Ammon's horn (tissue), 1 donor: ENCODE measurements at regions not wholly inside any gene's neighbourhood (a gene's known extent, or its start where the extent isn't known, plus 50 kb on each side); places are given as distances from the start of the nearest gene placed in this dataset.

Experiments used
- DNase-seq: peaks from one replicate; pipeline ENCODE4 v3.0.0-alpha.2; 2016; ENCODE audit warnings: low spot score

DNA sequence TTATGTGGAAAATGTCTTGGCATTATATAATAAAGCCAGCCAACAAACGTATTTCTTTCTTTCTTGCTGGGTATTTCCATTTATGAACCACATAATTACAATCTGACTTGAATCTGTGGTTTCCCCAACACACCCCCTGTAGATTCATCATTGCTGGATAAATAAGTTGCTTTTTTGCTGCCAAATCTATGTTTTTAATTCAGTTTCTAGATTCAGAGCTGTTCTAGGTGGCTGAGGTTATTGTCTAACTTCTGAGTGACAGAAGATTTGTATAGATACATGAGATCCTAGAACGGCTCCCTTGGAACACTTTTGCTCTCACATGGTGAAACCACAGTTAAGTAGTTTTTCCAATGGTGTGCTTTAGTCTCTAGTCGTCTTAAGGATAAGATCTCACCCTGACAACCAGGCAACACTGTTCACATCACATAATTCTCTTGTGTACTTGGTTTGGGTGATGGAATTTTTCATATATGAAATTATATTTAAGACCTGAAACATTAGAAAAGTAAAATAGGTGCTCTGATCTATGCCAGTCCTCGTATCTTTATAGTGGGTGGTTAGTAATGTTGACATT lies 239.1 kb downstream of the KLF12 start:
- no peak for DNase-seq

DNA sequence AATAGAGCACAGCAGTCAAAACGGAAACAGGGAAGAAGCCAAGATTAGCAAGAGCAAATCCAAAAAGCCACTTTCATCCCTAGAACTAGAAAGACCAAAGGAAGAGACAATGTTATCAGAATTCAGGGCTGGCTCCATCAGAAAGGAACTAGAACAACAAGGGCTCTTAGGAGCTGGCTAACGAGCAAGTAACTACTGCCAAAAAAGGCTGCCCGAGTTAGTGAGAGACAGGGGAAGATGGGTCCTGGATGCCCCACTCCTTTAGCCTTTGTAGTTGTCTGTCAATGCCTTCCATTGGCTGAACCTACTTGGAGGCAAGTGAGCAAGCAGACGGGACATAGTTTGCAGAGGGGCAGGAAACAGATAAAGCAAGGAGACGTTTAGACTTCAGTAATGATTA lies 240.4 kb downstream of the KLF12 start:
- DNase-seq, result no peak

- DNase-seq, result no peak
Measured at GRCh38 chr13:73891805-73892204, 242.4 kb downstream of the KLF12 start.

DNA sequence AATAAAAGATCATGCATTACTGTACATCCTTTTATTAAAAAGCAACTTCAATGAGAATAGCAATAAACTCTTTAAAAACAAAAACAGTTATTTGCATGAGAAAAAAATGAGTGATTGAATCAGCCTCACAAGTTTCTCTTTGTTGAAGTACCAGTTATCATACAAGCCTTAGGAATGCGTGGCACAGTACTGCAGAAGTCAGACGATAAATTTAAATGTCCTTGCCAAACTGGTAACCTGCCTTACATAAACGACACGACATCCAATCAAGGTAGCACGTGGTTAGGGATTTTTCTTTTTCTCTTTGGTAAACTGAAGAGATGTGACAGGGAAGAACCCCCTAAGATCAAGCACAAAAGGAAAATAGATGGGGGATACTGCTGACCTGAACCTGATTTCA lies 251.0 kb downstream of the KLF12 start:
- DNase-seq, result no peak

- DNase-seq, result no peak
Measured at GRCh38 chr13:73880365-73880764, 253.8 kb downstream of the KLF12 start.

GRCh38 chr13:73879346-73880015 lies 254.7 kb downstream of the KLF12 start:
- no peak for DNase-seq

GRCh38 chr13:73877399-73877798 lies 256.8 kb downstream of the KLF12 start:
- DNase-seq, result no peak

GRCh38 chr13:73876323-73876722 lies 257.9 kb downstream of the KLF12 start:
- DNase-seq, result no peak

DNA sequence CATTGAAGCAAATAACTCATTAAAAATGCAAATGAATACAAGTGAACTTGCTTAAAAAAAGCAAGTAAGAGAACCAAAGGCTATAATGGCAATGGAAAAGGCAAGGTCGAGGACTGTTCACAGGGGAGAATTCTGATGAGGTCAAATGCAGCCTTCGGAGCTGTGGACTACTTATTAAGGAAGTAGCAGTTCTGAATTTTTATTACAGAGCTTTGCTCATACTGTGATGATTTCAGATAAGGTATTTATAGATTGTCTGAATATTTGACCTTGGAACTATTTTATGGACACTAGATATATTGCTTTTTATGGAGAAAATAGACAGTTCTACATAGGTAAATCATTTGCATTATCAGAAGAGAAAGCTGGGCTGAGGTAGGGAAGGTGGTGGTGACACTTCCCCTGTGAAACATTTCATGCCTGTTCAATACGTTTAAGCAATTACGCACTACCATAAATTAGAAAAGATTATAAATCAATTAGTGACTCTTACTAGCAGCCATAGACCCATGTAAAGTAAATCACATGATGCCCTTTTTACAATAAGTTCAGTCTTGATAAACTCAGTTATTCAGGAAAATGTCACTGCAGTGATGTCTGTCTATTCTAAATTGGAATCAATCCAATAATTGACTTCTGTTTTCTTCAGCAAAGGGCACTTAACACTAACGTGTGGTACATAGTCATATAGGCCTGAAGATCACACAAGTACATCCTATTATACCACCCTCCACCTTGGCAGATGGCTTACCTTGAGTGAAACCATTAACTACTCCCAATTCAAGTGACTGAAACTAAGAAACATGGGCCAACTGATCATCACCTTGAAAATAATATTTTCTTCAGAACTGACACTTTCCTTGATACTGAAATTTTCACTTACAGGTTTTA lies 260.0 kb downstream of the KLF12 start:
- no peak for DNase-seq

- DNase-seq, result no peak
Measured at GRCh38 chr13:73872397-73872796, 261.8 kb downstream of the KLF12 start.

GRCh38 chr13:73870970-73871935 lies 263.0 kb downstream of the KLF12 start:
- no peak for DNase-seq

DNA sequence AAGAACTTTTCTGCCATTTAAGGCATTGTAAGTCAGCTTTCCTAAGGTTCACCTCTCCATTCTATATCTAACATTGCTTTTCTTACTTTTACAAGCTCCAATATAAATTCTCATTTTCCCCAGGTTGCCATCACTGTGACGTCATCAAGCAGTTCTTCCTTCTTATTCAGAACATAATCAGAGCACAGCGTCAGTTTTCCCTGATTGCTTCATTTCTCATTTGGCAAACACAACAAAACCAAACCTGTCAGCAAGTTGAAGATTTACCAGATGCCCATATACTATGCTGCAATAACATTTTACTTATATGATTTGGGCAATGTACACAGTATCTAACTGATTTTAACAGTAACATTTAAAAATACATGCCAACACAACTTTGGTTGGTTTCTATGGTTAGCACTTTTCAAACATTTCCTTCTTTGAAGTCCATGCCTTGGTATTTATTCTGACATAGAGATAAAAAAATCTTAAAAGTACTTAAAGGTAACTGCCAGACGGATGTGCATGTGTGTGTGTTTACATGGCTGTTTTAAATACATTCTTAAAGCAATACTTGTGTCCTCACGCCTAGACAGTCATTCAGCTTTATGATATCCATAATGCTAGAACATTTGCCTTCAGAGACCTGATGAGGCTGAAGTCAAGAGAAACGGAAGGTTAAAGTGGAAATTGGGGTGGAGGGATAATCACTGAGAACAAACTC lies 264.0 kb downstream of the KLF12 start:
- no peak for DNase-seq

- no peak for DNase-seq
Measured at GRCh38 chr13:73865027-73865426, 269.2 kb downstream of the KLF12 start.

DNA sequence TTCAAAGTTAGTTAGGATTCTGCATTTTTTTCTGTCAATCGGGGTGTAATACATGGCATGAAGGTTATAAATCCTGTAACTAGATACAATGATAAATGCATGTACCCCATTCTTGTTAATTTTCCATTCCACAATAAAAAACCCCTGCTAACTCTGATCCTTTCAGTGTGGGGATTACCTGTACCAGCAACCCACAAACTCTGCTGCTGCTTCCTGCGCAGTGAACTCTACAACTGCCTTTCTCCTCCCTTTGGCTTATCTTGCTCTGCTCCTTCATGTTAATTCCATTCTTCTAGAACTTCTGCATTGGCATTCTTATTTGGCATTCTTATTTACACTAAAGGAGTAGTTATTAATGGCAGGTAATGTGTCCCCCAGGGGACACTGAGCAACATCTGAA lies 273.1 kb downstream of the KLF12 start:
- DNase-seq, result no peak

GRCh38 chr13:73860501-73860900 lies 273.7 kb downstream of the KLF12 start:
- no peak for DNase-seq

GRCh38 chr13:73859841-73860240 lies 274.4 kb downstream of the KLF12 start:
- DNase-seq, result no peak

- DNase-seq, result no peak
Measured at GRCh38 chr13:73857106-73857505, 277.1 kb downstream of the KLF12 start.

GRCh38 chr13:73851104-73851503 lies 283.1 kb downstream of the KLF12 start:
- DNase-seq, result no peak

- no peak for DNase-seq
Measured at GRCh38 chr13:73850104-73850873, 283.9 kb downstream of the KLF12 start.

DNA sequence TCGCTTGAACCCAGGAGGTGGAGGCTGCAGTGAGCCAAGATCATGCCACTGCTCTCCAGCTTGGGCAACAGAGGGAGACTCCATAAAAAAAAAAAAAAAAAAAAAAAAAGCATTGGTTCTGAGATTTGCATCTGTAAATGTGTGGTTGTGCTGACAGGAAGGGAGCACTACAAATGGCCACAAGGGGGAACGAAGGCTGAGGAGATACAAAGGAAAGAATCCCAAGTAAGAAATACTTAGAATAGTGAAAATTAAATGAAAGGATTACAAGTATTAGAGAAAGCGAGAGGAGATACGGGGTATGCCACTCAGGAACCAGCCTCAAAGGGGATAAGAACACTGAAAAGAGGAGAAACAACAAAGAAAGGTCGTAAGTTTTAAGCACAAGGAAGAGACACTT lies 284.9 kb downstream of the KLF12 start:
- no peak for DNase-seq

- DNase-seq, result no peak
Measured at GRCh38 chr13:73844986-73845385, 289.2 kb downstream of the KLF12 start.
